HCT116 (cell line): ENCODE measurements at regions not wholly inside any gene's neighbourhood (a gene's known extent, or its start where the extent isn't known, plus 50 kb on each side); places are given as distances from the start of the nearest gene placed in this dataset.

ENCODE experiments used
- ATAC-seq: fragments of 200-7000 bp; cut with Tn5 transposase; 2 replicates; pipeline ENCODE4 v1.9.1; 2020; ENCODE audit warnings: mild to moderate bottlenecking, moderate library complexity
- BruUV-seq: library from RNA; stranded (reverse); fragments of 400-500 nt; replicated peaks from 2 replicates; lab custom pipeline; 2021; lab: Mats Ljungman, UMichigan
- CTCF ChIA-PET: fragments of 300-600 bp; sonication (Branson Sonifier 250); formaldehyde crosslinking; loops from one replicate; lab custom pipeline; 2021; ENCODE audit warnings: antibody characterized with exemption; lab: Charles Lee
- POLR2A ChIA-PET: fragments of 300-600, 350-600 bp; sonication (Branson Sonifier 250); formaldehyde crosslinking; loops from one replicate; lab custom pipeline; 2021; ENCODE audit warnings: antibody characterized with exemption; lab: Charles Lee
- RAD21 ChIA-PET, 2 experiments: fragments of 300-600 bp; sonication (Branson Sonifier 250); formaldehyde crosslinking; loops; one replicate each; lab custom pipeline; 2023; ENCODE audit warnings: low total read pairs in 2 of 2; ENCODE audit not compliant: uncharacterized antibody in 2 of 2, unreplicated experiment in 2 of 2, low non-redundant PET in 1 of 2; lab: Charles Lee
- DNase-seq: peaks from one replicate; pipeline ENCODE4 v3.0.0-alpha.2; 2010; ENCODE audit warnings: low read depth, low spot score
- H2AFZ ChIP-seq: fragments of 200-600 bp; shearing (Covaris generic), sonication (generic); 2 replicates; pipeline ENCODE4 v1.6.1; 2017; ENCODE audit warnings: low read depth, mixed run types, mixed read lengths, antibody characterized with exemption, low read length; ENCODE audit not compliant: poor library complexity, severe bottlenecking
- H3K27ac ChIP-seq: 2 replicates; pipeline ENCODE4 v1.5.1; 2012; ENCODE audit warnings: low read depth, low read length
- H3K27me3 ChIP-seq: fragments of 200-600 bp; sonication (generic); 2 replicates; pipeline ENCODE4 v1.6.1; 2016; ENCODE audit warnings: mixed run types, low read length, mixed read lengths; ENCODE audit not compliant: insufficient read depth
- H3K36me3 ChIP-seq, 2 experiments: fragments of 200-500 bp in 1 of 2; fragments of 200-600 bp in 1 of 2; sonication (Bioruptor generic) in 1 of 2; sonication (generic) in 1 of 2; 2 replicates each; pipeline versions ENCODE4 v1.5.1 to v1.6.1; 2014 to 2016; ENCODE audit warnings: low read length in 2 of 2, inconsistent platforms in 1 of 2, mixed read lengths in 1 of 2, mixed run types in 1 of 2; ENCODE audit not compliant: insufficient read depth in 2 of 2, control insufficient read depth in 1 of 2
- H3K4me1 ChIP-seq, 2 experiments: fragments of 200-600 bp in 1 of 2; sonication (generic) in 1 of 2; 2 replicates each; pipeline versions ENCODE4 v1.5.1 to v1.6.1; 2012 to 2017; ENCODE audit warnings: low read length in 2 of 2, inconsistent platforms in 1 of 2, mild to moderate bottlenecking in 1 of 2, mixed read lengths in 1 of 2, mixed run types in 1 of 2, moderate library complexity in 1 of 2; ENCODE audit not compliant: insufficient read depth in 2 of 2, control insufficient read depth in 1 of 2
- H3K4me2 ChIP-seq: fragments of 200-600 bp; sonication (generic); 2 replicates; pipeline ENCODE4 v1.6.1; 2017; ENCODE audit warnings: mixed run types, low read length, mixed read lengths
- H3K4me3 ChIP-seq, 2 experiments: fragments of 200-600 bp in 1 of 2; sonication (generic) in 1 of 2; replicated peaks in 1 of 2; 2 replicates each; pipeline ENCODE4 v1.5.1; 2011 to 2016; ENCODE audit warnings: low read length in 2 of 2, control low read depth in 1 of 2, low read depth in 1 of 2, mild to moderate bottlenecking in 1 of 2, mixed read lengths in 1 of 2, mixed run types in 1 of 2
- H3K79me2 ChIP-seq: fragments of 200-600 bp; sonication (generic); 2 replicates; pipeline ENCODE4 v1.6.1; 2017; ENCODE audit warnings: mild to moderate bottlenecking, mixed run types, low read length, moderate library complexity, mixed read lengths; ENCODE audit not compliant: insufficient read depth
- H3K9ac ChIP-seq: fragments of 200-600 bp; sonication (generic); 2 replicates; pipeline ENCODE4 v1.6.1; 2016; ENCODE audit warnings: low read length, mixed read lengths
- H3K9me2 ChIP-seq: fragments of 200-600 bp; sonication (generic), shearing (Covaris generic); 2 replicates; pipeline ENCODE4 v1.6.1; 2017; ENCODE audit warnings: mixed run types, mild to moderate bottlenecking, moderate library complexity; ENCODE audit not compliant: insufficient read depth
- H3K9me3 ChIP-seq, 2 experiments: fragments of 200-500 bp in 1 of 2; fragments of 200-600 bp in 1 of 2; sonication (Bioruptor generic) in 1 of 2; sonication (generic) in 1 of 2; 2 replicates each; pipeline ENCODE4 v1.6.1; 2014 to 2017; ENCODE audit warnings: low read length in 2 of 2, mixed read lengths in 2 of 2, inconsistent platforms in 1 of 2, low read depth in 1 of 2, mild to moderate bottlenecking in 1 of 2, mixed run types in 1 of 2, moderate library complexity in 1 of 2; ENCODE audit not compliant: control insufficient read depth in 1 of 2, insufficient read depth in 1 of 2
- H4K20me1 ChIP-seq: fragments of 200-600 bp; sonication (generic), shearing (Covaris generic); 2 replicates; pipeline ENCODE4 v1.6.1; 2017; ENCODE audit warnings: mixed run types, mild to moderate bottlenecking, moderate library complexity; ENCODE audit not compliant: insufficient read depth
- CBX3 ChIP-seq: IDR thresholded peaks from 2 replicates; pipeline ENCODE4 v1.6.1; 2012; ENCODE audit warnings: low read depth
- CTCF ChIP-seq, 3 experiments: fragments of 200-600 bp in 1 of 3; sonication (generic) in 1 of 3; IDR thresholded peaks in 2 of 3; conservative IDR thresholded peaks in 1 of 3; 2 replicates each; pipeline ENCODE4 v1.5.1; 2012 to 2017; ENCODE audit warnings: low read depth in 2 of 3, low read length in 2 of 3, antibody characterized with exemption in 1 of 3, borderline replicate concordance in 1 of 3, control low read depth in 1 of 3, mild to moderate bottlenecking in 1 of 3, mixed read lengths in 1 of 3, mixed run types in 1 of 3, moderate library complexity in 1 of 3; ENCODE audit not compliant: insufficient read depth in 1 of 3
- EZH2 ChIP-seq: fragments of 200-600 bp; sonication (generic); IDR thresholded peaks from 2 replicates; pipeline ENCODE4 v1.6.1; 2017; ENCODE audit warnings: antibody characterized with exemption, mixed run types
- POLR2A ChIP-seq: IDR thresholded peaks from 2 replicates; pipeline ENCODE4 v1.7.0; 2011; ENCODE audit warnings: borderline replicate concordance; ENCODE audit not compliant: insufficient read depth, insufficient read length; ENCODE audit errors: extremely low read depth
- RAD21 ChIP-seq: IDR thresholded peaks from 2 replicates; pipeline ENCODE4 v1.6.1; 2012; ENCODE audit warnings: low read depth, mild to moderate bottlenecking
- SP1 ChIP-seq: IDR thresholded peaks from 2 replicates; pipeline ENCODE4 v1.6.1; 2012; ENCODE audit warnings: low read depth
- SRF ChIP-seq: IDR thresholded peaks from 2 replicates; pipeline ENCODE4 v1.6.1; 2012; ENCODE audit warnings: low read depth
- ZFX ChIP-seq: fragments of 450-650 bp; IDR thresholded peaks from 2 replicates; pipeline ENCODE4 v1.6.1; 2017
- intact Hi-C: fragments of 100-400 bp; cut with micrococcal nuclease; formaldehyde crosslinking; loops from 2 replicates; pipeline ENCODE4 v1.10.0; 2022
- TF ChIP-seq, protein P1 (sequence below): IDR thresholded peaks from 2 replicates; pipeline ENCODE4 v1.6.1; 2012
- TF ChIP-seq, protein P2 (sequence below): IDR thresholded peaks from 2 replicates; pipeline ENCODE4 v1.6.1; 2012; ENCODE audit warnings: low read depth

DNA sequence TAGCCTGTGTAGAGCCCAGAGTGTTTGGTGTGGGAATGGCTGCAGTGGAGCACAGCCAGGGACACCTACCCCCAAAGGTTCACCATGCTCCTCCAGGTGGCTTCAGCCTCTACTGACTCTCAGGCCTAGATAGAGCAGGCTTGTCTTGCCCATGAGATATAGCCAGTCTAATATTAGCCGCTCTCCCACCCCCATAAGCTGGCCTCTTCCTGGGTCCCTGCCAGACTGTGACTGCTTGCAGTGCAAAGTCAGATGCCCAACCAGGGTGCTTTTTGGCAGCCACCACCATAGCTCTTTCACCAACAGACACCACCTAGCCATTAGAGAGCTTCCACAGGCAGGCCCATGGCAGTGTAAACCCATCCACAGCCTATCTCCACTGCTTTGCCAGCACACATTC, 405.3 kb downstream of the MBD2 start:
- no peaks in the 10 kb centered on the region for H3K27me3 ChIP-seq
- no peaks in the 10 kb centered on the region for H3K9me2 ChIP-seq
- ChIA-PET CTCF (no interaction called here), RAD21 (no interaction called here), POLR2A (no interaction called here)
- DNase-seq: no peak
- no TSS peak for BruUV-seq
- H3K4me1 ChIP-seq: no peaks in the 10 kb centered on the region
- H3K27ac ChIP-seq: no peak overlapping the region
- H3K9me3 ChIP-seq: peaks cover 0 to 4% of the 10 kb centered on the region in 2 experiments; a peak in 1 of 4 replicates
- H3K4me2 ChIP-seq: no peak overlapping the region
- ATAC-seq: no peak
- TF ChIP-seq CBX3: no peak
- TF ChIP-seq, protein P1, sequence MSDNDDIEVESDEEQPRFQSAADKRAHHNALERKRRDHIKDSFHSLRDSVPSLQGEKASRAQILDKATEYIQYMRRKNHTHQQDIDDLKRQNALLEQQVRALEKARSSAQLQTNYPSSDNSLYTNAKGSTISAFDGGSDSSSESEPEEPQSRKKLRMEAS: no peak
- no peak for TF ChIP-seq SP1
- TF ChIP-seq CTCF (IDR thresholded peaks at IDR 0.05 in 2 of 3, conservative IDR thresholded peaks at IDR 0.05 in 1 of 3; ENCODE audit: borderline replicate concordance in 1 of 3, insufficient read depth in 1 of 3, low read depth in 2 of 3, low read length in 2 of 3): no peak
- TF ChIP-seq SRF: no peak
- no peak overlapping the region for H3K9ac ChIP-seq
- no peak overlapping the region for H2AFZ ChIP-seq
- no peaks in the 10 kb centered on the region for H3K36me3 ChIP-seq
- intact Hi-C loops: no loop called here
- no peaks in the 10 kb centered on the region for H3K79me2 ChIP-seq
- H4K20me1 ChIP-seq: no peaks in the 10 kb centered on the region
- no peak overlapping the region for H3K4me3 ChIP-seq

DNA sequence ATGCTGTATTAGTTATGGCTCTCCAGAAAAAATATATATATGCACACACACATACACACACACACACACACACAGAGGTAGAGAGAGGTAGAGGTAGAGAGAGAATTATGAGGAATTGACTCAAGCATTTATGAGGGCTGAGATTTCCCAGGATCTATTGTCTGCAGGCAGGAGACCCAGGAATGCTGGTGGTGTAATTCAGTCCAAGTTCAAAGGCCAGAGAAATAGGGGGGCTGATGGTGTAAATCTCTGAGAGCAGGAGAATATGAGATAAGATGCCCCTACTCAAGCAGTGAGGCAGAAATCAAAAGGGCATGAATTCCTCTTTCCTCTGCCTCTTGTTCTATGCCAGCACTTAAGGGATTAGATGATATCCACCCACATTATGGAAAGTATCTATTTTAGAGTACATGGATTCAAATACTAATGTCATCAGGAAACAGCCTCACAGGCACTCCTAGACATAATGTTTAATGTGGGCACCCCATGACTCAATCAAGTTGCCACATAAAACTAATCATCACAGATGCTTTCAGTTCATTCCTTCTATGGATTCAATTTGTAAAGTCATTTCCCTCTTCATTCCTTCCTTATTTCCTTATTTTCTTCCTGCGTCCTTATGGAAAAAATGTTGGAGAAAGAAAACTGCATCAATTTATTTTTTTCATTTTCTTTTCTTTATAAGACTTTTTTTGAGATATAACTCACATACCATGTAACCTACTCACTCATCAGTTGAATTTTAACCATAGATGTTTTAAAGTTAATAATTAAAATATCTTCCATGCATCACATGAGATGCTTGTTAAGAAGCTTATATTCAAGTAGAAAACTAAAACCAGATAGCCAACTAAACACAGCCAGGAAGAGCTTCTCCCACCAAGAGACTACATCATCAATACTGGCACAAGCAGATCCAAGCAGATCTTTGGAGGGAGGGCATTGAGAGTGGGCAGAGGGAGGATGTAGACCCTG, 406.2 kb downstream of the MBD2 start:
- intact Hi-C loops: no loop called here
- CTCF ChIA-PET: no interaction called here
- Histone ChIP-seq H3K9me3 (peaks cover 0 to 4% of the 10 kb centered on the region in 2 experiments; a peak in 1 of 4 replicates), H3K9ac (no peak overlapping the region), H3K27me3 (no peaks in the 10 kb centered on the region), H2AFZ (no peak overlapping the region), H3K4me3 (no peak overlapping the region), H3K79me2 (no peaks in the 10 kb centered on the region), H3K27ac (no peak overlapping the region), H3K4me1 (no peaks in the 10 kb centered on the region), H3K4me2 (no peak overlapping the region), H4K20me1 (no peaks in the 10 kb centered on the region), H3K36me3 (no peaks in the 10 kb centered on the region), H3K9me2 (no peaks in the 10 kb centered on the region)
- RAD21 ChIA-PET: no interaction called here
- no TSS peak for BruUV-seq
- ATAC-seq (no peak), DNase-seq (no peak)
- POLR2A ChIA-PET: no interaction called here
- TF ChIP-seq RAD21 (no peak), EZH2 (no peak), CTCF (IDR thresholded peaks at IDR 0.05 in 2 of 3, conservative IDR thresholded peaks at IDR 0.05 in 1 of 3; ENCODE audit: borderline replicate concordance in 1 of 3, insufficient read depth in 1 of 3, low read depth in 2 of 3, low read length in 2 of 3) (no peak), SRF (no peak), POLR2A (no peak), ZFX (no peak)
- TF ChIP-seq, protein P2, sequence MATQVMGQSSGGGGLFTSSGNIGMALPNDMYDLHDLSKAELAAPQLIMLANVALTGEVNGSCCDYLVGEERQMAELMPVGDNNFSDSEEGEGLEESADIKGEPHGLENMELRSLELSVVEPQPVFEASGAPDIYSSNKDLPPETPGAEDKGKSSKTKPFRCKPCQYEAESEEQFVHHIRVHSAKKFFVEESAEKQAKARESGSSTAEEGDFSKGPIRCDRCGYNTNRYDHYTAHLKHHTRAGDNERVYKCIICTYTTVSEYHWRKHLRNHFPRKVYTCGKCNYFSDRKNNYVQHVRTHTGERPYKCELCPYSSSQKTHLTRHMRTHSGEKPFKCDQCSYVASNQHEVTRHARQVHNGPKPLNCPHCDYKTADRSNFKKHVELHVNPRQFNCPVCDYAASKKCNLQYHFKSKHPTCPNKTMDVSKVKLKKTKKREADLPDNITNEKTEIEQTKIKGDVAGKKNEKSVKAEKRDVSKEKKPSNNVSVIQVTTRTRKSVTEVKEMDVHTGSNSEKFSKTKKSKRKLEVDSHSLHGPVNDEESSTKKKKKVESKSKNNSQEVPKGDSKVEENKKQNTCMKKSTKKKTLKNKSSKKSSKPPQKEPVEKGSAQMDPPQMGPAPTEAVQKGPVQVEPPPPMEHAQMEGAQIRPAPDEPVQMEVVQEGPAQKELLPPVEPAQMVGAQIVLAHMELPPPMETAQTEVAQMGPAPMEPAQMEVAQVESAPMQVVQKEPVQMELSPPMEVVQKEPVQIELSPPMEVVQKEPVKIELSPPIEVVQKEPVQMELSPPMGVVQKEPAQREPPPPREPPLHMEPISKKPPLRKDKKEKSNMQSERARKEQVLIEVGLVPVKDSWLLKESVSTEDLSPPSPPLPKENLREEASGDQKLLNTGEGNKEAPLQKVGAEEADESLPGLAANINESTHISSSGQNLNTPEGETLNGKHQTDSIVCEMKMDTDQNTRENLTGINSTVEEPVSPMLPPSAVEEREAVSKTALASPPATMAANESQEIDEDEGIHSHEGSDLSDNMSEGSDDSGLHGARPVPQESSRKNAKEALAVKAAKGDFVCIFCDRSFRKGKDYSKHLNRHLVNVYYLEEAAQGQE: no peak
